GM21723 (cell line): ENCODE measurements at regions not wholly inside any gene's neighbourhood (a gene's known extent, or its start where the extent isn't known, plus 50 kb on each side); places are given as distances from the start of the nearest gene placed in this dataset.
A peak's percentile ranks its signal among the peaks of the same experiment; 100 is the strongest.

Source experiments
- ATAC-seq: cut with Tn5 transposase; IDR thresholded peaks from one replicate; pipeline ENCODE4 v1.9.1; 2021; ENCODE audit warnings: mild to moderate bottlenecking, moderate library complexity; ENCODE audit not compliant: unreplicated experiment

GRCh38 chr2:71277536-71278103, 50.7 kb upstream of the PAIP2B start:
- peak; percentile 35 for ATAC-seq

- no peak for ATAC-seq
Measured at GRCh38 chr2:71277147-71277475, 50.2 kb upstream of the PAIP2B start.

GRCh38 chr2:71276311-71277146, 49.6 kb upstream of the PAIP2B start:
- ATAC-seq, result peak; percentile 99
